Iris pigment epithelial cell (primary cell): ENCODE measurements at regions not wholly inside any gene's neighbourhood (a gene's known extent, or its start where the extent isn't known, plus 50 kb on each side); places are given as distances from the start of the nearest gene placed in this dataset.

ENCODE experiments used
- DNase-seq: peaks from one replicate; pipeline ENCODE4 v3.0.0-alpha.2; 2011; ENCODE audit warnings: low read depth

DNA sequence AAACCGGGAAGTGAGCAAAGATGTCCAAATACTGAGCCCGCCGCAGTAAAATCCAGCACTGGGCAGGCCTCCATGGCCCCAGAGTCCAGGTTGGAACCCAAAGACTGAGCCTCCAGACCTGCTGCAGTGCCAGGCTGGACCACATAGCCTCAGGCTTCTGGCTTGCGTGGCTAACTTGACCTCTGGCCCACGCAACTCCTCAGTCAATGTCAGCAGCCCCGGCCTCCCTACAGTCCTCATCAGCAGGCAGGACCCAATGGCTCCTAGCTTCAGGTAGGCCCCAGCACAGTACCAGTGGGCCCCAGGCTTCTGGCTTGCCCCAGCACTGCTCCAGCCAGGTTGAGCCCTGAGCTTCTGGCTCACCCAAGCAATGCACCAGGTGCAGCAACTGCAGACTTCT, 245.1 kb upstream of the AFDN start:
- DNase-seq: no peak

- no peak for DNase-seq
These were observed 243.3 kb upstream of the AFDN start for GRCh38 chr6:167583412-167583811.

GRCh38 chr6:167588181-167588919, 238.4 kb upstream of the AFDN start:
- DNase-seq: no peak

DNA sequence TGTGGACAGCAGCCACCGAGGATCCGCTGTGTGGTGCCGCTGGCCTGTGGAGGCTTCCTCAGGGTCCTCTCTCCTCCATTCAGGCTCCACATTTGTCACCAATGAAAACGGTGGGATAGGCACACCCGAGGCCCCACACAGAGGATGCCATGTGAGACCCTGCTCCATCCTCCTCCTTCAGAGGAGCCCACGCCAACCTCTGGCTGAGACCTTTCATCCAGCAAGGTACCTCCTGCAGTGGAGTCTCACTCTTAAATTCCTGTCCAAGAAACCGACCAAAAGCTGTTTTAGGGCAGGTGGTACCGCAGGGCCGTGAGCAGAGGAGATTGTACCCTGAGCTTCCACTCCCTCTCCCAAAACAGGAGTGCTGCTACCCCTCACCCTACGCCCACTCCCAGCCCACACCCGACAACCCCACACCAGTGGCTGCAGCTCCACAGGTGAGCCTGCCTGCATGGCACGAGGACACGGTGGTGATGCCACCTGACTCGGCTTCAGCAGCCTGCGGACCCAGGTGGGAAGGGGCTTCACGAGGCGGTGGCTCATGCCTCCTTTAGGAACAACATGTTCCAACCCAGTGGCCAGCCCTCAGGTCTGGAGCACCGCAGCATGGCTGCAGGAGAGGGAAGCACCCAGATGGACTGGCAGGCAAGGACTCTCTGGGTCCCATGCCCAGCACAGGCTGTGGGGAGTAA, 237.6 kb upstream of the AFDN start:
- no peak for DNase-seq

- DNase-seq: no peak
These were observed 237.1 kb upstream of the AFDN start for GRCh38 chr6:167589615-167589940.

DNA sequence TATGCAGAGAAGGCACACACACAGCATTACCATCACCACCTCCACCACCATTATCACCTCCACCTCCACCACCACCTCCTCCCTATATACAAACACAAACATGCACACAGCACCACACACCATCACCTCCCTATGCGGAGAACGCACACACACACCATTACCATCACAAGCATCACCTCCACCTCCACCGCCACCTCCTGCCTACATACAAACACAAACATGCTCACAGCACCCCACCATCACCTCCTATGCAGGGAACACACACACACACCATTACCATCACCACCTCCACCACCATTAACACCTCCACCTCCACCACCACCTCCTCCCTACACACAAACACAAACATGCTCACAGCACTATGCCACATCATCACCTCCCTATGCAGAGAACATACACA, 236.5 kb upstream of the AFDN start:
- DNase-seq: no peak
